NCI-H446 (cell line): ENCODE measurements at regions not wholly inside any gene's neighbourhood (a gene's known extent, or its start where the extent isn't known, plus 50 kb on each side); places are given as distances from the start of the nearest gene placed in this dataset.
"Not testable (repeated sequence)": the region's sequence is repeated elsewhere in the genome, so short reads cannot be mapped to it uniquely, and the experiment has no call there.

ENCODE experiments used
- DNase-seq, 2 experiments: peaks; one replicate each; lab custom pipeline; 2025; lab: John Stamatoyannopoulos, UW

- DNase-seq: no peak
Observed at GRCh38 chr6:82419132-82419581, 55.5 kb downstream of the TPBG start.

GRCh38 chr6:82419859-82420258 lies 56.2 kb downstream of the TPBG start:
- DNase-seq: no peak

GRCh38 chr6:82430611-82431010 lies 67.0 kb downstream of the TPBG start:
- no peak for DNase-seq

- no peak for DNase-seq
Observed at GRCh38 chr6:82436740-82437139, 73.1 kb downstream of the TPBG start.

- DNase-seq: no peak
Observed at GRCh38 chr6:82437701-82438100, 74.1 kb downstream of the TPBG start.

- DNase-seq: no peak
Observed at GRCh38 chr6:82441047-82441855, 77.6 kb downstream of the TPBG start.

GRCh38 chr6:82442061-82442719 lies 78.6 kb downstream of the TPBG start:
- no peak for DNase-seq

- no peak for DNase-seq
Observed at GRCh38 chr6:82458147-82458546, 94.5 kb downstream of the TPBG start.

GRCh38 chr6:82458705-82459104 lies 95.1 kb downstream of the TPBG start:
- no peak for DNase-seq

GRCh38 chr6:82461536-82461935 lies 97.9 kb downstream of the TPBG start:
- DNase-seq: no peak

GRCh38 chr6:82467338-82467737 lies 103.7 kb downstream of the TPBG start:
- no peak for DNase-seq

- not testable (repeated sequence) for DNase-seq
Observed at GRCh38 chr6:82470123-82470522, 106.5 kb downstream of the TPBG start.

GRCh38 chr6:82475106-82475505 lies 111.5 kb downstream of the TPBG start:
- not testable (repeated sequence) for DNase-seq

- no peak for DNase-seq
Observed at GRCh38 chr6:82484001-82484400, 120.4 kb downstream of the TPBG start.

- no peak for DNase-seq
Observed at GRCh38 chr6:82484737-82485626, 121.4 kb downstream of the TPBG start.

- DNase-seq: no peak
Observed at GRCh38 chr6:82487895-82488294, 124.3 kb downstream of the TPBG start.

- DNase-seq: no peak
Observed at GRCh38 chr6:82488403-82488802, 124.8 kb downstream of the TPBG start.

GRCh38 chr6:82492134-82492533 lies 128.5 kb downstream of the TPBG start:
- no peak for DNase-seq

GRCh38 chr6:82493467-82493866 lies 129.8 kb downstream of the TPBG start:
- no peak for DNase-seq

- no peak for DNase-seq
Observed at GRCh38 chr6:82494367-82494766, 130.8 kb downstream of the TPBG start.

- DNase-seq: not testable (repeated sequence)
Observed at GRCh38 chr6:82501901-82502300, 138.3 kb downstream of the TPBG start.

GRCh38 chr6:82506526-82506925 lies 142.9 kb downstream of the TPBG start:
- no peak for DNase-seq
